ENCODE measurements at regions not wholly inside any gene's neighbourhood (a gene's known extent, or its start where the extent isn't known, plus 50 kb on each side); places are given as distances from the start of the nearest gene placed in this dataset.

GRCh38 chr18:3333056-3333720 is 71.3 kb downstream of the MYL12B start:
- H3K36me3 Mint-ChIP-seq (ENCODE audit: low read depth): no peaks in the 10 kb centered on the region
- no peaks in the 10 kb centered on the region for H3K9me3 Mint-ChIP-seq
- H3K27ac Mint-ChIP-seq: no peak overlapping the region
- TF ChIP-seq CTCF (IDR thresholded peaks at IDR 0.05): no peak
- no peak for DNase-seq
- no peaks in the 10 kb centered on the region; the same call in none of the 2 replicates for H3K27me3 Mint-ChIP-seq (ENCODE audit: insufficient read depth)
- peaks cover 12% of the 10 kb centered on the region for H3K4me1 Mint-ChIP-seq (ENCODE audit: low read depth)
- no peak overlapping the region for H3K4me3 Mint-ChIP-seq

GRCh38 chr18:3333721-3334386 is 71.9 kb downstream of the MYL12B start:
- Mint-ChIP-seq H3K4me1 (ENCODE audit: low read depth) (peaks cover 12% of the 10 kb centered on the region), H3K27ac (no peak overlapping the region), H3K4me3 (no peak overlapping the region), H3K9me3 (no peaks in the 10 kb centered on the region), H3K27me3 (ENCODE audit: insufficient read depth) (no peaks in the 10 kb centered on the region; the same call in none of the 2 replicates), H3K36me3 (ENCODE audit: low read depth) (no peaks in the 10 kb centered on the region)
- TF ChIP-seq CTCF (IDR thresholded peaks at IDR 0.05): no peak
- no peak for DNase-seq

- H3K9me3 Mint-ChIP-seq: no peaks in the 10 kb centered on the region
- H3K27ac Mint-ChIP-seq: peak overlapping the region; percentile 40; the same call in 1 of the 2 replicates
- TF ChIP-seq CTCF (IDR thresholded peaks at IDR 0.05): no peak
- no peaks in the 10 kb centered on the region for H3K36me3 Mint-ChIP-seq (ENCODE audit: low read depth)
- H3K27me3 Mint-ChIP-seq (ENCODE audit: insufficient read depth): peaks cover 3% of the 10 kb centered on the region; the same call in 1 of the 2 replicates
- DNase-seq: peak; percentile 76
- no peak overlapping the region for H3K4me3 Mint-ChIP-seq
- peaks cover 17% of the 10 kb centered on the region for H3K4me1 Mint-ChIP-seq (ENCODE audit: low read depth)
Measured at GRCh38 chr18:3340015-3340681, 78.2 kb downstream of the MYL12B start.

GRCh38 chr18:3340682-3341097 is 78.8 kb downstream of the MYL12B start:
- H3K27me3 Mint-ChIP-seq (ENCODE audit: insufficient read depth): peaks cover 3% of the 10 kb centered on the region; the same call in 1 of the 2 replicates
- no peaks in the 10 kb centered on the region for H3K9me3 Mint-ChIP-seq
- H3K4me1 Mint-ChIP-seq (ENCODE audit: low read depth): peaks cover 23% of the 10 kb centered on the region
- H3K27ac Mint-ChIP-seq: peak overlapping the region; percentile 40; the same call in 1 of the 2 replicates
- no peak overlapping the region for H3K4me3 Mint-ChIP-seq
- H3K36me3 Mint-ChIP-seq (ENCODE audit: low read depth): no peaks in the 10 kb centered on the region
- TF ChIP-seq CTCF (IDR thresholded peaks at IDR 0.05): no peak
- peak; percentile 17 for DNase-seq

GRCh38 chr18:3342628-3343027 is 80.7 kb downstream of the MYL12B start:
- Mint-ChIP-seq H3K9me3 (no peaks in the 10 kb centered on the region), H3K27ac (no peak overlapping the region), H3K36me3 (ENCODE audit: low read depth) (no peaks in the 10 kb centered on the region), H3K4me1 (ENCODE audit: low read depth) (peaks cover 32% of the 10 kb centered on the region), H3K27me3 (ENCODE audit: insufficient read depth) (peaks cover 3% of the 10 kb centered on the region), H3K4me3 (no peak overlapping the region)
- DNase-seq: no peak
- no peak for TF ChIP-seq CTCF (IDR thresholded peaks at IDR 0.05)
